Mesothelial cell of epicardium (in vitro differentiated cells): ENCODE measurements at regions not wholly inside any gene's neighbourhood (a gene's known extent, or its start where the extent isn't known, plus 50 kb on each side); places are given as distances from the start of the nearest gene placed in this dataset.

Experiments used
- DNase-seq, 2 experiments: peaks; one replicate each; pipeline ENCODE4 v3.0.0; 2021; ENCODE audit warnings: low spot score in 2 of 2; ENCODE audit not compliant: unreplicated experiment in 2 of 2
- H3K27ac Mint-ChIP-seq: 2 replicates; pipeline ENCODE4 v1.8.0; 2021; ENCODE audit warnings: mixed read lengths
- H3K27me3 Mint-ChIP-seq: 2 replicates; pipeline ENCODE4 v1.8.0; 2021; ENCODE audit warnings: low read depth, mixed read lengths
- H3K36me3 Mint-ChIP-seq: 2 replicates; pipeline ENCODE4 v1.8.0; 2021; ENCODE audit warnings: mixed read lengths
- H3K4me1 Mint-ChIP-seq: 2 replicates; pipeline ENCODE4 v1.8.0; 2021; ENCODE audit warnings: mixed read lengths
- H3K4me3 Mint-ChIP-seq: 2 replicates; pipeline ENCODE4 v1.8.0; 2021; ENCODE audit warnings: mild to moderate bottlenecking, moderate library complexity, mixed read lengths
- H3K9me3 Mint-ChIP-seq: 2 replicates; pipeline ENCODE4 v1.8.0; 2021; ENCODE audit warnings: mixed read lengths
- CTCF ChIP-seq: fragments of 200-600 bp; sonication (generic); IDR thresholded peaks from one replicate; pipeline ENCODE4 v1.5.0; 2021; ENCODE audit warnings: antibody characterized with exemption; ENCODE audit not compliant: unreplicated experiment

DNA sequence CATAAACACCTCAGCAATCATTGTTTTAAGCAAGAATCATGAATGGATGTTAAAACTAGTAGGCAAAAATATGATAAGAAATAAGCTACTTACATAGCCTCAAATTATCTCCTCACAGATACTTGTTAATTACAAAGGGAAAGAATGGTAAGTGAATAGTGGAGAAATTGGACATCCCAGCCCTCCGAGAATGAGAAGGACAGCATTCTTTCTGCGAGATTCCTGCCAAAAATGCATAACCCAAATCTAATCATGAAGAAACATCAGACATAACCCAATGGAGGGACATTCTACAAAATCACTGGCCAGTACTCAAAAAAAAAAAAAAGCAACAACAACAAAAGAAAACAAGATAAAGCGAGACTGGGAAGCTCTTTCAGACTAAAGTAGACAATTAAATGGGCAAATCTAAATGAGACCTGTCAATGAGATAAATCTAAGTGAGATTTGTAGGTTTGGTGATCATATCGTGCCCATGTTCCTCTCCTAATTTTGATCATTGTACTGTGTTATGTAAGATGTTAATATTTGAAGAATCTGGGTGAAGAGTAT lies 57.9 kb upstream of the GLI2 start:
- H3K4me3 Mint-ChIP-seq, result no peak overlapping the region
- no peak overlapping the region for H3K27ac Mint-ChIP-seq
- H3K27me3 Mint-ChIP-seq, result peaks cover 66% of the 10 kb centered on the region
- DNase-seq, result no peak
- no peaks in the 10 kb centered on the region for H3K36me3 Mint-ChIP-seq
- no peak for TF ChIP-seq CTCF
- H3K4me1 Mint-ChIP-seq, result no peaks in the 10 kb centered on the region
- no peaks in the 10 kb centered on the region for H3K9me3 Mint-ChIP-seq

GRCh38 chr2:120678251-120678650 lies 57.4 kb upstream of the GLI2 start:
- no peak for DNase-seq
- Mint-ChIP-seq H3K27me3 (peaks cover 71% of the 10 kb centered on the region), H3K36me3 (no peaks in the 10 kb centered on the region), H3K27ac (no peak overlapping the region), H3K4me3 (no peak overlapping the region), H3K4me1 (no peaks in the 10 kb centered on the region), H3K9me3 (no peaks in the 10 kb centered on the region)
- TF ChIP-seq CTCF, result no peak

DNA sequence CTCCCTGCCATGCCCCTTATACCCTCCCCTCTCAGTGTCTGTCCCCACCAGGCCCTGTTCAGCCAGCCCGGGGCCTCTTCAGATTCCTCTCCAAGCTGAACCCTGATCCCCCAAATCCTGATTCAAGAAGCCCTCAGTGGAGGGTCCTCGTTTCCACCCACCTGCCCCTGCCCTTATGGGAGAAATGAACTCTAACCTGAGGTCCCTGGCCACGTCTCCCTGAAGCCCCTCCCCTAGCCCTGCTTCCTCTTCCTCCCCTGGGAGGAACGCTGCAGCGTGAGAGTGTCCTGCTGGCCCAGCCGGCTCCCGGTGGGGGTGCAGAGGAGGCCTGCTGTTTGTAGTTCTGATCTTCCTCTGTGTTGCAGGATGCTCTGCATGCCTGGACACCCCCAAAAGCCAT lies 56.7 kb upstream of the GLI2 start:
- Mint-ChIP-seq H3K36me3 (no peaks in the 10 kb centered on the region), H3K4me3 (no peak overlapping the region), H3K27ac (no peak overlapping the region), H3K4me1 (no peaks in the 10 kb centered on the region), H3K9me3 (no peaks in the 10 kb centered on the region), H3K27me3 (peaks cover 68% of the 10 kb centered on the region)
- no peak for TF ChIP-seq CTCF
- DNase-seq, result no peak

DNA sequence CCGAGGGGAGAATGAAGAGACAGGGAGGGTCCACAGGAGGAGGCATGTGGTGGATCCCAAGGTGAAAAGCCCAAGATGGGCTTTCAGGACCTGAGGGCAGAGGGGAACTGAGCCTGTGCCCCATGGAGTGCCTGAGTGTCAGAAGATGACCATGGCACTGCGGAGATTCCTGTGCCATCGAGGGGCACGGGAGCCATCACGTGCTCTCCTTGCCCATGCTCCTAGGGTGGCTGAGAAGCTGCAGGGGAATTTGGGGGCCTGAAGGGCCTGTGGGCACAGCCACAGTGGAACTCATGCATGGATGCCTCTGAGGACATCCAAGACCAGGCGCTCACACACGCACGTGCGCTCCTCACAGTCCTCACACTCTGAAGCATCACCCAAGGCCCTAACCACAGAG lies 56.1 kb upstream of the GLI2 start:
- DNase-seq, result no peak
- Mint-ChIP-seq H3K36me3 (no peaks in the 10 kb centered on the region), H3K27me3 (peaks cover 68% of the 10 kb centered on the region), H3K9me3 (no peaks in the 10 kb centered on the region), H3K4me3 (no peak overlapping the region), H3K27ac (no peak overlapping the region), H3K4me1 (peaks cover 5% of the 10 kb centered on the region)
- no peak for TF ChIP-seq CTCF

DNA sequence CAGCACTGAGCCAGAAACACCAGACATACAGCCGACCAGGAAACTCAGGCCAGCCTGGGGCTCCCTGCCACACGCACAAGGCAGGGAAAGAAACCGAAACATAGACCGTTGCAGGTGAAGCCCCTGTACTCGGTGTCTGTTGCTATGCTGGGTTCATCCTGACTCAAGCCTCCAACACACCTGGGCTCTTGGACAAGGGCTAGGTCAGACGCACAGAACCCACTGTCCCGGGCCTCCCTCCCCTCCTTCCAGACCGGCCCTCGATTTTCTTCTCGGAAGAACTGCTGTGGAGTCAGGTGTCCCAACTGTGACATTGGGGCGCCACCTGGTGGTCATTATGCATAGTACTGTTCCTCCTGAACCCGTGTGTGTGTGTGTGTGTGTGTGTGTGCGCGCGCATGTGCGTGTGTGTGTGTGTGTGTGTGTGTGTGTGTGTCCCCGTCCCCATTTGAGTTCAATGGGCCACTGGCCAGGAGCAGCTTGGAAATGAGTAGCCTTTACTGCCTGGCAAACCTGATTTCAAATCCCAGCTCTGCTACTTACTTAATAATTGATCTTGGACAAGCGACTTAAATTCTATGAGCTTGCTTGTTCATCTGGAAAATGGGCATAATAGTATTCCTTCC lies 55.4 kb upstream of the GLI2 start:
- H3K27me3 Mint-ChIP-seq, result peaks cover 67% of the 10 kb centered on the region
- peaks cover 7% of the 10 kb centered on the region for H3K4me1 Mint-ChIP-seq
- no peaks in the 10 kb centered on the region for H3K36me3 Mint-ChIP-seq
- no peak overlapping the region for H3K4me3 Mint-ChIP-seq
- no peaks in the 10 kb centered on the region for H3K9me3 Mint-ChIP-seq
- peak; percentile 81 to 85 for DNase-seq
- no peak overlapping the region for H3K27ac Mint-ChIP-seq
- peak; percentile 75 for TF ChIP-seq CTCF
